ENCODE measurements at regions not wholly inside any gene's neighbourhood (a gene's known extent, or its start where the extent isn't known, plus 50 kb on each side); places are given as distances from the start of the nearest gene placed in this dataset.
"Not testable (repeated sequence)": the region's sequence is repeated elsewhere in the genome, so short reads cannot be mapped to it uniquely, and the experiment has no call there.

- DNase-seq (ENCODE audit: insufficient read length, low spot score, missing footprints) = no peak
- H3K4me1 ChIP-seq (ENCODE audit: insufficient read depth, low read length) = no peaks in the 10 kb centered on the region
- TF ChIP-seq CTCF (IDR thresholded peaks at IDR 0.05; ENCODE audit: extremely low read depth, low read depth, low read length) = no peak
- H3K4me3 ChIP-seq (ENCODE audit: insufficient read depth, low read length) = no peak overlapping the region
- no peaks in the 10 kb centered on the region for H3K36me3 ChIP-seq (ENCODE audit: insufficient read depth, low read length)
- H3K27ac ChIP-seq (ENCODE audit: low read depth, low read length) = no peak overlapping the region
- H3K79me2 ChIP-seq (ENCODE audit: insufficient read depth, low read length) = no peaks in the 10 kb centered on the region
- H4K20me1 ChIP-seq (ENCODE audit: insufficient read depth, low read length) = no peaks in the 10 kb centered on the region
- H3K9me3 ChIP-seq (ENCODE audit: low read depth, low read length) = no peaks in the 10 kb centered on the region
- no peak overlapping the region for H2AFZ ChIP-seq (ENCODE audit: low read length)
- no peak overlapping the region for H3K4me2 ChIP-seq (ENCODE audit: insufficient read depth, low read length)
- H3K27me3 ChIP-seq (ENCODE audit: insufficient read depth, low read length) = no peaks in the 10 kb centered on the region
Observed at GRCh38 chr18:34514957-34515356, 195.1 kb upstream of the DTNA start.

GRCh38 chr18:34516355-34516754, 193.7 kb upstream of the DTNA start:
- H3K9me3 ChIP-seq (ENCODE audit: low read depth, low read length); H3K4me2 ChIP-seq (ENCODE audit: insufficient read depth, low read length); H3K36me3 ChIP-seq (ENCODE audit: insufficient read depth, low read length); DNase-seq (ENCODE audit: insufficient read length, low spot score, missing footprints); H3K4me1 ChIP-seq (ENCODE audit: insufficient read depth, low read length); H3K27ac ChIP-seq (ENCODE audit: low read depth, low read length); H4K20me1 ChIP-seq (ENCODE audit: insufficient read depth, low read length); H2AFZ ChIP-seq (ENCODE audit: low read length); H3K27me3 ChIP-seq (ENCODE audit: insufficient read depth, low read length); H3K79me2 ChIP-seq (ENCODE audit: insufficient read depth, low read length); H3K4me3 ChIP-seq (ENCODE audit: insufficient read depth, low read length): not testable (repeated sequence)

GRCh38 chr18:34516996-34517395, 193.1 kb upstream of the DTNA start:
- DNase-seq (ENCODE audit: insufficient read length, low spot score, missing footprints); H3K4me1 ChIP-seq (ENCODE audit: insufficient read depth, low read length); H3K4me2 ChIP-seq (ENCODE audit: insufficient read depth, low read length); H3K4me3 ChIP-seq (ENCODE audit: insufficient read depth, low read length); H3K9me3 ChIP-seq (ENCODE audit: low read depth, low read length); H2AFZ ChIP-seq (ENCODE audit: low read length); H4K20me1 ChIP-seq (ENCODE audit: insufficient read depth, low read length); H3K27me3 ChIP-seq (ENCODE audit: insufficient read depth, low read length); H3K27ac ChIP-seq (ENCODE audit: low read depth, low read length); H3K79me2 ChIP-seq (ENCODE audit: insufficient read depth, low read length); H3K36me3 ChIP-seq (ENCODE audit: insufficient read depth, low read length): not testable (repeated sequence)

- no peak for DNase-seq (ENCODE audit: insufficient read length, low spot score, missing footprints)
- no peak for TF ChIP-seq CTCF (IDR thresholded peaks at IDR 0.05; ENCODE audit: extremely low read depth, low read depth, low read length)
- no peak overlapping the region for H3K4me3 ChIP-seq (ENCODE audit: insufficient read depth, low read length)
Observed at GRCh38 chr18:34521040-34521439, 189.1 kb upstream of the DTNA start.

GRCh38 chr18:34522603-34523002, 187.5 kb upstream of the DTNA start:
- no peaks in the 10 kb centered on the region for H4K20me1 ChIP-seq (ENCODE audit: insufficient read depth, low read length)
- no peak for TF ChIP-seq CTCF (IDR thresholded peaks at IDR 0.05; ENCODE audit: extremely low read depth, low read depth, low read length)

More at GRCh38 chr18:34521040-34521439, 189.1 kb upstream of the DTNA start:
- no peak overlapping the region for H2AFZ ChIP-seq (ENCODE audit: low read length)
- no peak overlapping the region for H3K27ac ChIP-seq (ENCODE audit: low read depth, low read length)
- no peaks in the 10 kb centered on the region for H3K27me3 ChIP-seq (ENCODE audit: insufficient read depth, low read length)
- no peaks in the 10 kb centered on the region for H3K4me1 ChIP-seq (ENCODE audit: insufficient read depth, low read length)
- H3K79me2 ChIP-seq (ENCODE audit: insufficient read depth, low read length) = no peaks in the 10 kb centered on the region
- no peaks in the 10 kb centered on the region for H4K20me1 ChIP-seq (ENCODE audit: insufficient read depth, low read length)
- H3K9me3 ChIP-seq (ENCODE audit: low read depth, low read length) = no peaks in the 10 kb centered on the region
- H3K4me2 ChIP-seq (ENCODE audit: insufficient read depth, low read length) = no peak overlapping the region
- no peaks in the 10 kb centered on the region for H3K36me3 ChIP-seq (ENCODE audit: insufficient read depth, low read length)

More at GRCh38 chr18:34522603-34523002, 187.5 kb upstream of the DTNA start:
- no peak overlapping the region for H2AFZ ChIP-seq (ENCODE audit: low read length)
- no peaks in the 10 kb centered on the region for H3K9me3 ChIP-seq (ENCODE audit: low read depth, low read length)
- no peak overlapping the region for H3K4me2 ChIP-seq (ENCODE audit: insufficient read depth, low read length)
- DNase-seq (ENCODE audit: insufficient read length, low spot score, missing footprints) = no peak
- no peaks in the 10 kb centered on the region for H3K79me2 ChIP-seq (ENCODE audit: insufficient read depth, low read length)
- no peaks in the 10 kb centered on the region for H3K27me3 ChIP-seq (ENCODE audit: insufficient read depth, low read length)
- no peaks in the 10 kb centered on the region for H3K4me1 ChIP-seq (ENCODE audit: insufficient read depth, low read length)
- H3K36me3 ChIP-seq (ENCODE audit: insufficient read depth, low read length) = no peaks in the 10 kb centered on the region
- no peak overlapping the region for H3K4me3 ChIP-seq (ENCODE audit: insufficient read depth, low read length)
- no peak overlapping the region for H3K27ac ChIP-seq (ENCODE audit: low read depth, low read length)

Data from osteoblast (primary cell).